H1 (cell line): ENCODE measurements at regions not wholly inside any gene's neighbourhood (a gene's known extent, or its start where the extent isn't known, plus 50 kb on each side); places are given as distances from the start of the nearest gene placed in this dataset.
"Not testable (repeated sequence)": the region's sequence is repeated elsewhere in the genome, so short reads cannot be mapped to it uniquely, and the experiment has no call there.

Experiments used
- CTCF ChIA-PET: fragments of 300-600 bp; sonication (Branson Sonifier 250); formaldehyde crosslinking; loops from one replicate; lab custom pipeline; 2021; ENCODE audit not compliant: partially characterized antibody; lab: Charles Lee
- POLR2A ChIA-PET: fragments of 300-600 bp; sonication (Branson Sonifier 250); formaldehyde crosslinking; loops from one replicate; lab custom pipeline; 2021; ENCODE audit warnings: inconsistent platforms; ENCODE audit not compliant: partially characterized antibody; lab: Charles Lee
- DNase-seq, 2 experiments: peaks; one replicate each; pipeline versions ENCODE4 v3.0.0 to v3.0.0-alpha.2; 2010 to 2022; ENCODE audit warnings: low spot score in 2 of 2, low read depth in 1 of 2, mixed read lengths in 1 of 2
- FAIRE-seq: peaks from 2 replicates; lab custom pipeline; 2011; peaks lifted over from hg19 to GRCh38; lab: Jason Lieb, UNC
- H2AFZ ChIP-seq: 2 replicates; pipeline ENCODE4 v1.8.1; 2012; ENCODE audit warnings: low read length, inconsistent platforms
- H2AK5ac ChIP-seq: 2 replicates; pipeline ENCODE4 v1.6.1; 2013; ENCODE audit warnings: low read depth, low read length
- H2BK120ac ChIP-seq: replicated peaks from 2 replicates; pipeline ENCODE3; 2013; ENCODE audit warnings: low read depth, low read length, inconsistent platforms
- H2BK12ac ChIP-seq: 2 replicates; pipeline ENCODE4 v1.6.1; 2013; ENCODE audit warnings: low read depth, low read length
- H2BK15ac ChIP-seq: 2 replicates; pipeline ENCODE4 v1.6.1; 2013; ENCODE audit warnings: low read length
- H2BK20ac ChIP-seq: 2 replicates; pipeline ENCODE4 v1.6.1; 2013; ENCODE audit warnings: low read length
- H2BK5ac ChIP-seq: 2 replicates; pipeline ENCODE4 v1.6.1; 2013; ENCODE audit warnings: low read depth, low read length
- H3K14ac ChIP-seq: 2 replicates; pipeline ENCODE4 v1.6.1; 2013; ENCODE audit warnings: inconsistent platforms; ENCODE audit not compliant: insufficient read length
- H3K18ac ChIP-seq: 2 replicates; pipeline ENCODE4 v1.6.1; 2013; ENCODE audit warnings: low read length; ENCODE audit errors: extremely low read depth
- H3K23ac ChIP-seq: 2 replicates; pipeline ENCODE4 v1.6.1; 2013; ENCODE audit warnings: inconsistent platforms; ENCODE audit not compliant: insufficient read length
- H3K23me2 ChIP-seq: 2 replicates; pipeline ENCODE4 v1.6.1; 2013; ENCODE audit warnings: low read depth, low read length
- H3K27ac ChIP-seq: 2 replicates; pipeline ENCODE4 v1.6.1; 2011; ENCODE audit warnings: low read depth, low read length, inconsistent platforms
- H3K27me3 ChIP-seq, 4 experiments: replicated peaks in 1 of 4; 1 replicate in 1 of 4; 2 replicates in 3 of 4; pipeline versions ENCODE4 v1.6.1 to v1.8.1; 2011 to 2013; ENCODE audit warnings: low read length in 3 of 4, mild to moderate bottlenecking in 3 of 4, inconsistent platforms in 2 of 4, mixed read lengths in 2 of 4, moderate library complexity in 1 of 4; ENCODE audit not compliant: control insufficient read depth in 3 of 4, insufficient read depth in 3 of 4; ENCODE audit errors: extremely low read depth in 1 of 4
- H3K36me3 ChIP-seq, 4 experiments: 2 replicates each; pipeline versions ENCODE4 v1.6.1 to v1.8.1; 2011 to 2013; ENCODE audit warnings: mild to moderate bottlenecking in 4 of 4, low read length in 3 of 4, moderate library complexity in 2 of 4, control low read depth in 1 of 4, inconsistent platforms in 1 of 4; ENCODE audit not compliant: insufficient read depth in 4 of 4, control insufficient read depth in 2 of 4
- H3K4ac ChIP-seq: replicated peaks from 2 replicates; pipeline ENCODE3; 2013; ENCODE audit warnings: low read length, low read depth, mixed read lengths, inconsistent platforms; ENCODE audit not compliant: insufficient read length
- H3K4me1 ChIP-seq, 4 experiments: replicated peaks in 1 of 4; 1 replicate in 1 of 4; 2 replicates in 3 of 4; pipeline versions ENCODE4 v1.6.1 to v1.8.1; 2011 to 2013; ENCODE audit warnings: low read length in 3 of 4, inconsistent platforms in 2 of 4, mixed read lengths in 1 of 4; ENCODE audit not compliant: insufficient read depth in 4 of 4, control insufficient read depth in 3 of 4
- H3K4me2 ChIP-seq, 2 experiments: 2 replicates each; pipeline versions ENCODE4 v1.6.1 to v1.8.1; 2011 to 2013; ENCODE audit warnings: low read depth in 2 of 2, low read length in 2 of 2, control low read depth in 1 of 2, inconsistent platforms in 1 of 2, mild to moderate bottlenecking in 1 of 2; ENCODE audit not compliant: insufficient read depth in 1 of 2
- H3K4me3 ChIP-seq, 4 experiments: fragments of 200-600, 300-600 bp in 1 of 4; sonication (generic), shearing (Covaris generic), sonication (Bioruptor Twin) in 1 of 4; 2 replicates each; pipeline versions ENCODE4 v1.5.1 to v1.8.1; 2011 to 2016; ENCODE audit warnings: low read length in 4 of 4, low read depth in 3 of 4, control low read depth in 2 of 4, inconsistent platforms in 2 of 4, mild to moderate bottlenecking in 2 of 4, mixed read lengths in 1 of 4, moderate library complexity in 1 of 4; ENCODE audit not compliant: insufficient read depth in 2 of 4; ENCODE audit errors: extremely low read depth in 1 of 4
- H3K56ac ChIP-seq: replicated peaks from 2 replicates; pipeline ENCODE3; 2013; ENCODE audit warnings: low read depth, mild to moderate bottlenecking, mixed read lengths, low read length, inconsistent platforms; ENCODE audit not compliant: insufficient read length
- H3K79me1 ChIP-seq: 2 replicates; pipeline ENCODE4 v1.6.1; 2013; ENCODE audit warnings: low read depth, low read length, control low read depth
- H3K79me2 ChIP-seq, 2 experiments: 2 replicates each; pipeline versions ENCODE4 v1.6.1 to v1.8.1; 2012 to 2013; ENCODE audit warnings: low read length in 2 of 2, mild to moderate bottlenecking in 2 of 2, inconsistent platforms in 1 of 2; ENCODE audit not compliant: insufficient read depth in 2 of 2, control insufficient read depth in 1 of 2
- H3K9ac ChIP-seq, 4 experiments: replicated peaks in 1 of 4; 1 replicate in 1 of 4; 2 replicates in 3 of 4; pipeline versions ENCODE4 v1.6.1 to v1.8.1; 2011 to 2013; ENCODE audit warnings: low read depth in 3 of 4, low read length in 3 of 4, control low read depth in 2 of 4, mild to moderate bottlenecking in 2 of 4, moderate library complexity in 2 of 4, inconsistent platforms in 1 of 4; ENCODE audit errors: extremely low read depth in 1 of 4
- H3K9me3 ChIP-seq, 2 experiments: 2 replicates each; pipeline versions ENCODE4 v1.6.1 to v1.8.1; 2012 to 2013; ENCODE audit warnings: mild to moderate bottlenecking in 2 of 2, moderate library complexity in 2 of 2, control low read depth in 1 of 2, inconsistent platforms in 1 of 2, low read depth in 1 of 2, low read length in 1 of 2, mixed read lengths in 1 of 2; ENCODE audit not compliant: insufficient read depth in 2 of 2
- H4K20me1 ChIP-seq, 2 experiments: replicated peaks in 1 of 2; 2 replicates each; pipeline versions ENCODE3 to v1.8.1; 2011 to 2013; ENCODE audit warnings: inconsistent platforms in 2 of 2, low read length in 2 of 2, mild to moderate bottlenecking in 1 of 2; ENCODE audit not compliant: insufficient read depth in 2 of 2, control insufficient read depth in 1 of 2
- H4K5ac ChIP-seq: 2 replicates; pipeline ENCODE4 v1.6.1; 2013; ENCODE audit warnings: low read length, low read depth, mixed read lengths, inconsistent platforms; ENCODE audit not compliant: insufficient read length
- H4K8ac ChIP-seq: 2 replicates; pipeline ENCODE4 v1.8.0; 2013; ENCODE audit warnings: mild to moderate bottlenecking, moderate library complexity, low read length, inconsistent platforms; ENCODE audit not compliant: insufficient read depth; ENCODE audit errors: extremely low read depth
- H4K91ac ChIP-seq: replicated peaks from 2 replicates; pipeline ENCODE3; 2013; ENCODE audit warnings: low read length, mixed read lengths, inconsistent platforms; ENCODE audit not compliant: insufficient read length
- WGBS, 2 experiments: shearing (Covaris generic) in 1 of 2; methylation state at CpG; one replicate each; pipeline versions ENCODE4 v1.1.6 to v1.1.7; 2013 to 2015; ENCODE audit warnings: low lambda C conversion rate in 2 of 2, mixed read lengths in 2 of 2, inconsistent platforms in 1 of 2, low coverage in 1 of 2, missing lambda C conversion rate in 1 of 2; ENCODE audit not compliant: insufficient replicate concordance in 2 of 2, insufficient coverage in 1 of 2, insufficient read length in 1 of 2; ENCODE audit errors: extremely low coverage in 1 of 2, missing lambda C conversion rate in 1 of 2; 5-methylcytosine and 5-hydroxymethylcytosine counted together

GRCh38 chr1:121001090-121001726, 111.6 kb downstream of the PPIAL4A start:
- H3K4me1 ChIP-seq, H4K20me1 ChIP-seq, H2BK5ac ChIP-seq, H3K9me3 ChIP-seq, H3K4ac ChIP-seq, H3K23me2 ChIP-seq, H3K56ac ChIP-seq, H3K79me1 ChIP-seq, H3K9ac ChIP-seq, H2BK12ac ChIP-seq, H4K5ac ChIP-seq, FAIRE-seq, H3K14ac ChIP-seq, H2BK15ac ChIP-seq, H3K79me2 ChIP-seq, DNase-seq, H3K4me2 ChIP-seq, H3K23ac ChIP-seq, H3K27ac ChIP-seq, H2BK120ac ChIP-seq, H3K36me3 ChIP-seq, H2AFZ ChIP-seq, H3K27me3 ChIP-seq, H3K18ac ChIP-seq, H4K8ac ChIP-seq, H2BK20ac ChIP-seq, POLR2A ChIA-PET, H2AK5ac ChIP-seq, H3K4me3 ChIP-seq, CTCF ChIA-PET, H4K91ac ChIP-seq: not testable (repeated sequence)
- 89% methylated on average over 3 of the region's 10 CpGs; no CpG with 5 or more reads in 1 of the 2 experiments for WGBS, 2 experiments

- H2BK15ac ChIP-seq, H3K9me3 ChIP-seq, H3K4me2 ChIP-seq, H3K27ac ChIP-seq, H3K23me2 ChIP-seq, H3K36me3 ChIP-seq, H2BK20ac ChIP-seq, FAIRE-seq, H3K79me2 ChIP-seq, H4K91ac ChIP-seq, H3K23ac ChIP-seq, H2AFZ ChIP-seq, H2BK120ac ChIP-seq, DNase-seq, H3K27me3 ChIP-seq, H3K14ac ChIP-seq, H2BK12ac ChIP-seq, H3K18ac ChIP-seq, H3K4me1 ChIP-seq, H3K4ac ChIP-seq, H4K8ac ChIP-seq, H3K79me1 ChIP-seq, H3K4me3 ChIP-seq, H3K9ac ChIP-seq, H4K5ac ChIP-seq, H3K56ac ChIP-seq, H4K20me1 ChIP-seq, POLR2A ChIA-PET, H2BK5ac ChIP-seq, H2AK5ac ChIP-seq, CTCF ChIA-PET: not testable (repeated sequence)
- no CpG with 5 or more reads among the region's 3 CpGs for WGBS, 2 experiments
Observed at GRCh38 chr1:121003230-121003629, 113.7 kb downstream of the PPIAL4A start.
